Gastrocnemius medialis (tissue), 4 donors: ENCODE measurements at regions not wholly inside any gene's neighbourhood (a gene's known extent, or its start where the extent isn't known, plus 50 kb on each side); places are given as distances from the start of the nearest gene placed in this dataset.
A peak's percentile ranks its signal among the peaks of the same experiment; 100 is the strongest.

Source experiments
- ATAC-seq, 2 donors: fragments of 150-250 bp; one replicate each; pipeline ENCODE4 v1.9.1; 2016
- DNase-seq, 2 donors: peaks; one replicate each; pipeline ENCODE4 v3.0.0-alpha.2; 2019
- H3K27ac ChIP-seq, 4 donors: fragments of 200-600 bp; sonication (generic); 1 replicate in 1 of 4; 2 replicates in 3 of 4; pipeline ENCODE4 v1.5.1; 2016 to 2018; ENCODE audit warnings: mild to moderate bottlenecking in 2 of 4, moderate library complexity in 1 of 4
- H3K27me3 ChIP-seq, 3 donors: fragments of 200-600 bp; sonication (generic) in 2 of 3; 1 replicate in 1 of 3; 2 replicates in 2 of 3; pipeline versions ENCODE4 v1.5.1 to v1.6.0; 2016 to 2019; ENCODE audit warnings: mild to moderate bottlenecking in 1 of 3, moderate library complexity in 1 of 3
- H3K36me3 ChIP-seq, 2 donors: fragments of 200-600 bp; sonication (generic) in 1 of 2; one replicate each; pipeline ENCODE4 v1.5.1; 2017 to 2018
- H3K4me1 ChIP-seq, 2 donors: fragments of 200-600 bp; sonication (generic) in 1 of 2; one replicate each; pipeline ENCODE4 v1.5.1; 2016 to 2017; ENCODE audit warnings: mild to moderate bottlenecking in 2 of 2
- H3K4me3 ChIP-seq, 4 donors: fragments of 200-600 bp; sonication (generic) in 3 of 4; 1 replicate in 1 of 4; 2 replicates in 3 of 4; pipeline ENCODE4 v1.5.1; 2016 to 2019; ENCODE audit warnings: mild to moderate bottlenecking in 2 of 4
- H3K9me3 ChIP-seq, 3 donors: fragments of 200-600 bp; sonication (generic) in 2 of 3; 1 replicate in 1 of 3; 2 replicates in 2 of 3; pipeline ENCODE4 v1.5.1; 2016 to 2019
- CTCF ChIP-seq, 5 experiments: fragments of 450-650 bp in 3 of 5; fragments of 200-600 bp in 2 of 5; sonication (generic) in 2 of 5; IDR thresholded peaks in 4 of 5; conservative IDR thresholded peaks in 1 of 5; 1 replicate in 4 of 5; 2 replicates in 1 of 5; pipeline ENCODE4 v1.5.1; 2016 to 2019; ENCODE audit warnings: antibody characterized with exemption in 5 of 5, mild to moderate bottlenecking in 3 of 5, moderate library complexity in 3 of 5
- POLR2A ChIP-seq, 2 donors: fragments of 450-650 bp; IDR thresholded peaks; one replicate each; pipeline ENCODE4 v1.6.1; 2017; ENCODE audit warnings: antibody characterized with exemption in 2 of 2, mild to moderate bottlenecking in 2 of 2, moderate library complexity in 2 of 2
- in situ Hi-C, 4 donors: fragments of 200-750 bp; cut with MboI; loops; one replicate each; pipeline versions ENCODE4 v1.15.0 to v1.8.0; 2017; ENCODE audit warnings: low sequenced_read_pairs in 4 of 4
- intact Hi-C: fragments of 100-400 bp; cut with DNase I; formaldehyde crosslinking; loops from one replicate; pipeline ENCODE4 v1.15.1; 2023; ENCODE audit warnings: low total_unique reads

GRCh38 chr3:13710251-13710650 lies 161.3 kb downstream of the FBLN2 start:
- Histone ChIP-seq H3K4me3 (no peak overlapping the region), H3K4me1 (no peaks in the 10 kb centered on the region), H3K27me3 (no peaks in the 10 kb centered on the region), H3K27ac (no peak overlapping the region), H3K9me3 (no peaks in the 10 kb centered on the region), H3K36me3 (no peaks in the 10 kb centered on the region)
- intact Hi-C loops (no loop called here), in situ Hi-C loops (no loop called here)
- no peak for TF ChIP-seq CTCF (IDR thresholded peaks at IDR 0.05 in 4 of 5, conservative IDR thresholded peaks at IDR 0.05 in 1 of 5)
- TF ChIP-seq POLR2A (IDR thresholded peaks at IDR 0.05): no peak
- ATAC-seq (no peak), DNase-seq (peak in 1 of 2 donors; percentile 2)

- H3K27me3 ChIP-seq: no peaks in the 10 kb centered on the region
- intact Hi-C loops: no loop called here
- no peaks in the 10 kb centered on the region for H3K36me3 ChIP-seq
- ATAC-seq: no peak
- in situ Hi-C loops: no loop called here
- H3K4me3 ChIP-seq: no peak overlapping the region
- H3K9me3 ChIP-seq: no peaks in the 10 kb centered on the region
- peak in 1 of 2 donors; percentile 2 for DNase-seq
- no peak overlapping the region for H3K27ac ChIP-seq
- no peaks in the 10 kb centered on the region for H3K4me1 ChIP-seq
- no peak for TF ChIP-seq CTCF (IDR thresholded peaks at IDR 0.05 in 4 of 5, conservative IDR thresholded peaks at IDR 0.05 in 1 of 5)
- TF ChIP-seq POLR2A (IDR thresholded peaks at IDR 0.05): no peak
These were observed 160.8 kb downstream of the FBLN2 start for GRCh38 chr3:13709706-13710105.

- ATAC-seq (no peak), DNase-seq (no peak)
- no peak overlapping the region for H3K27ac ChIP-seq
- H3K9me3 ChIP-seq: no peaks in the 10 kb centered on the region
- H3K4me1 ChIP-seq: no peaks in the 10 kb centered on the region
- no peak overlapping the region for H3K4me3 ChIP-seq
- H3K36me3 ChIP-seq: no peaks in the 10 kb centered on the region
- TF ChIP-seq POLR2A (IDR thresholded peaks at IDR 0.05) (no peak), CTCF (IDR thresholded peaks at IDR 0.05 in 4 of 5, conservative IDR thresholded peaks at IDR 0.05 in 1 of 5) (no peak)
- in situ Hi-C loops: no loop called here
- intact Hi-C loops: no loop called here
- no peaks in the 10 kb centered on the region for H3K27me3 ChIP-seq
These were observed 160.1 kb downstream of the FBLN2 start for GRCh38 chr3:13708871-13709595.

- ATAC-seq (no peak), DNase-seq (peak in 1 of 2 donors; percentile 3)
- TF ChIP-seq CTCF (IDR thresholded peaks at IDR 0.05 in 4 of 5, conservative IDR thresholded peaks at IDR 0.05 in 1 of 5): no peak
- no peak for TF ChIP-seq POLR2A (IDR thresholded peaks at IDR 0.05)
- H3K4me3 ChIP-seq: no peak overlapping the region
- H3K36me3 ChIP-seq: no peaks in the 10 kb centered on the region
- H3K27ac ChIP-seq: no peak overlapping the region
- no peaks in the 10 kb centered on the region for H3K4me1 ChIP-seq
- in situ Hi-C loops: no loop called here
- intact Hi-C loops: no loop called here
- no peaks in the 10 kb centered on the region for H3K27me3 ChIP-seq
- no peaks in the 10 kb centered on the region for H3K9me3 ChIP-seq
These were observed 159.4 kb downstream of the FBLN2 start for GRCh38 chr3:13708301-13708700.

GRCh38 chr3:13707456-13707855 lies 158.5 kb downstream of the FBLN2 start:
- TF ChIP-seq POLR2A (IDR thresholded peaks at IDR 0.05) (no peak), CTCF (IDR thresholded peaks at IDR 0.05 in 4 of 5, conservative IDR thresholded peaks at IDR 0.05 in 1 of 5) (no peak)
- Histone ChIP-seq H3K4me1 (no peaks in the 10 kb centered on the region), H3K27me3 (no peaks in the 10 kb centered on the region), H3K4me3 (no peak overlapping the region), H3K36me3 (no peaks in the 10 kb centered on the region), H3K9me3 (no peaks in the 10 kb centered on the region), H3K27ac (no peak overlapping the region)
- intact Hi-C loops: no loop called here
- in situ Hi-C loops: no loop called here
- DNase-seq: no peak
- no peak for ATAC-seq
